Endothelial cell of umbilical vein (primary cell): ENCODE measurements at regions not wholly inside any gene's neighbourhood (a gene's known extent, or its start where the extent isn't known, plus 50 kb on each side); places are given as distances from the start of the nearest gene placed in this dataset.

Experiments
- CTCF ChIP-seq, 2 donors: IDR thresholded peaks; 1 replicate in 1 of 2; 2 replicates in 1 of 2; pipeline ENCODE4 v1.5.1; 2011; ENCODE audit warnings: low read length in 2 of 2, mild to moderate bottlenecking in 2 of 2, moderate library complexity in 2 of 2, control low read depth in 1 of 2, inconsistent platforms in 1 of 2, low read depth in 1 of 2; ENCODE audit not compliant: insufficient read depth in 1 of 2; ENCODE audit errors: extremely low read depth in 1 of 2
- EZH2 ChIP-seq: IDR thresholded peaks from 2 replicates; pipeline ENCODE4 v1.6.1; 2012; ENCODE audit warnings: borderline replicate concordance, low read depth, mild to moderate bottlenecking, moderate library complexity, low read length, inconsistent platforms; ENCODE audit not compliant: severe bottlenecking
- FOS ChIP-seq: IDR thresholded peaks from 2 replicates; pipeline ENCODE4 v1.6.1; 2011; ENCODE audit warnings: mild to moderate bottlenecking, low read length, moderate library complexity, borderline replicate concordance; ENCODE audit not compliant: insufficient read depth
- GATA2 ChIP-seq: IDR thresholded peaks from 2 replicates; pipeline ENCODE4 v1.7.0; 2011; ENCODE audit warnings: low read depth, mild to moderate bottlenecking, moderate library complexity, mixed read lengths, low read length; ENCODE audit not compliant: insufficient read length, insufficient read depth
- JUN ChIP-seq: IDR thresholded peaks from 2 replicates; pipeline ENCODE4 v1.6.1; 2011; ENCODE audit warnings: borderline replicate concordance, low read depth; ENCODE audit not compliant: insufficient read length, insufficient read depth
- MAX ChIP-seq: IDR thresholded peaks from 2 replicates; pipeline ENCODE4 v1.6.1; 2011; ENCODE audit not compliant: insufficient read depth, insufficient read length
- MYC ChIP-seq: IDR thresholded peaks from one replicate; pipeline ENCODE4 v1.6.1; 2011; ENCODE audit warnings: mild to moderate bottlenecking, low read depth, low read length
- POLR2A ChIP-seq: IDR thresholded peaks from 2 replicates; pipeline ENCODE4 v1.6.1; 2012; ENCODE audit warnings: low read depth, mild to moderate bottlenecking, control low read depth, low read length
- POLR2AphosphoS5 ChIP-seq: IDR thresholded peaks from 2 replicates; pipeline ENCODE4 v1.6.1; 2012; ENCODE audit warnings: low read depth, mild to moderate bottlenecking, control low read depth, low read length, moderate library complexity; ENCODE audit not compliant: insufficient read depth

GRCh38 chr17:69856946-69857345 is 218.1 kb upstream of the KCNJ16 start:
- TF ChIP-seq MAX (no peak), CTCF (IDR thresholded peaks at IDR 0.05; ENCODE audit: extremely low read depth in 1 of 2, insufficient read depth in 1 of 2, low read depth in 1 of 2, low read length in 2 of 2) (no peak), POLR2A (no peak), MYC (no peak), JUN (no peak), GATA2 (no peak), EZH2 (no peak), POLR2AphosphoS5 (no peak), FOS (no peak)
